HL-60 (cell line): ENCODE measurements at regions not wholly inside any gene's neighbourhood (a gene's known extent, or its start where the extent isn't known, plus 50 kb on each side); places are given as distances from the start of the nearest gene placed in this dataset.

Source experiments
- DNase-seq, 2 experiments: peaks; one replicate each; pipeline ENCODE4 v3.0.0-alpha.2; 2010 to 2020; ENCODE audit warnings: low read depth in 1 of 2, low spot score in 1 of 2
- H3K27ac ChIP-seq: fragments of 250-450 bp; sonication (Bioruptor Pico); replicated peaks from 2 replicates; pipeline ENCODE4 v1.5.1; 2020; ENCODE audit warnings: mild to moderate bottlenecking, moderate library complexity
- H3K27me3 ChIP-seq: fragments of 250-450 bp; sonication (Bioruptor Pico); 2 replicates; pipeline ENCODE4 v1.5.1; 2021; ENCODE audit warnings: mild to moderate bottlenecking, moderate library complexity; ENCODE audit not compliant: insufficient read depth, poor library complexity, severe bottlenecking
- H3K4me3 ChIP-seq: replicated peaks from 2 replicates; pipeline ENCODE4 v1.5.1; 2011; ENCODE audit warnings: mild to moderate bottlenecking, control low read depth, low read length; ENCODE audit not compliant: insufficient read depth
- GABPA ChIP-seq: IDR thresholded peaks from 2 replicates; pipeline ENCODE4 v1.6.1; 2012; ENCODE audit warnings: low read depth
- POLR2AphosphoS5 ChIP-seq: IDR thresholded peaks from 2 replicates; pipeline ENCODE4 v1.6.1; 2012; ENCODE audit warnings: low read depth
- SPI1 ChIP-seq: IDR thresholded peaks from 2 replicates; pipeline ENCODE4 v1.6.1; 2012; ENCODE audit warnings: low read depth, mild to moderate bottlenecking, borderline replicate concordance
- TF ChIP-seq, protein P1 (sequence below): IDR thresholded peaks from one replicate; pipeline ENCODE4 v1.5.1; 2011; ENCODE audit warnings: low read length, control low read depth, inconsistent platforms; ENCODE audit not compliant: insufficient read depth
- TF ChIP-seq, protein P2 (sequence below): IDR thresholded peaks from 2 replicates; pipeline ENCODE4 v1.6.1; 2012; ENCODE audit warnings: low read depth; ENCODE audit not compliant: insufficient replicate concordance

DNA sequence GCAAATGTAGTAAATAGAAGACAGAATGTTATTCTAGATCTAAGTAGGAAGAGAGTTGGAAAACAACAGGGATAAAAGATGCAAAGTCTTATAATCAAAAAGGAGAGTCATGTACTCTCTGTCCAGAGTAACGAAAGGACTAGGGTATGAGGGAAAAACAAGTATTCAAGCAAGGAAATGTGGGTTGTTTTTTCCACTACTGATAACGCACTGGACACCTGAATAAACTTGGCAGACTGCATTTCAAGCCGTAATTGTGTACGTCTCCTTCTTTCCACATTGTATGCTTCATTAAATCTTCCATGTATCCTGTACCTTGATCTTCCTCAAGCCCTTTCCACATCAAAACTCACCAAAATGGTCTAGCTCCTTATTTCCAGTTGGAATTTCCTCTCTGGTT lies 420.6 kb downstream of the ZEB2 start:
- no peak overlapping the region for H3K27ac ChIP-seq
- H3K27me3 ChIP-seq = no peaks in the 10 kb centered on the region
- no peak for DNase-seq
- TF ChIP-seq GABPA (no peak), POLR2AphosphoS5 (no peak), SPI1 (no peak)
- TF ChIP-seq, protein P1, sequence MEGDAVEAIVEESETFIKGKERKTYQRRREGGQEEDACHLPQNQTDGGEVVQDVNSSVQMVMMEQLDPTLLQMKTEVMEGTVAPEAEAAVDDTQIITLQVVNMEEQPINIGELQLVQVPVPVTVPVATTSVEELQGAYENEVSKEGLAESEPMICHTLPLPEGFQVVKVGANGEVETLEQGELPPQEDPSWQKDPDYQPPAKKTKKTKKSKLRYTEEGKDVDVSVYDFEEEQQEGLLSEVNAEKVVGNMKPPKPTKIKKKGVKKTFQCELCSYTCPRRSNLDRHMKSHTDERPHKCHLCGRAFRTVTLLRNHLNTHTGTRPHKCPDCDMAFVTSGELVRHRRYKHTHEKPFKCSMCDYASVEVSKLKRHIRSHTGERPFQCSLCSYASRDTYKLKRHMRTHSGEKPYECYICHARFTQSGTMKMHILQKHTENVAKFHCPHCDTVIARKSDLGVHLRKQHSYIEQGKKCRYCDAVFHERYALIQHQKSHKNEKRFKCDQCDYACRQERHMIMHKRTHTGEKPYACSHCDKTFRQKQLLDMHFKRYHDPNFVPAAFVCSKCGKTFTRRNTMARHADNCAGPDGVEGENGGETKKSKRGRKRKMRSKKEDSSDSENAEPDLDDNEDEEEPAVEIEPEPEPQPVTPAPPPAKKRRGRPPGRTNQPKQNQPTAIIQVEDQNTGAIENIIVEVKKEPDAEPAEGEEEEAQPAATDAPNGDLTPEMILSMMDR = no peak
- TF ChIP-seq, protein P2, sequence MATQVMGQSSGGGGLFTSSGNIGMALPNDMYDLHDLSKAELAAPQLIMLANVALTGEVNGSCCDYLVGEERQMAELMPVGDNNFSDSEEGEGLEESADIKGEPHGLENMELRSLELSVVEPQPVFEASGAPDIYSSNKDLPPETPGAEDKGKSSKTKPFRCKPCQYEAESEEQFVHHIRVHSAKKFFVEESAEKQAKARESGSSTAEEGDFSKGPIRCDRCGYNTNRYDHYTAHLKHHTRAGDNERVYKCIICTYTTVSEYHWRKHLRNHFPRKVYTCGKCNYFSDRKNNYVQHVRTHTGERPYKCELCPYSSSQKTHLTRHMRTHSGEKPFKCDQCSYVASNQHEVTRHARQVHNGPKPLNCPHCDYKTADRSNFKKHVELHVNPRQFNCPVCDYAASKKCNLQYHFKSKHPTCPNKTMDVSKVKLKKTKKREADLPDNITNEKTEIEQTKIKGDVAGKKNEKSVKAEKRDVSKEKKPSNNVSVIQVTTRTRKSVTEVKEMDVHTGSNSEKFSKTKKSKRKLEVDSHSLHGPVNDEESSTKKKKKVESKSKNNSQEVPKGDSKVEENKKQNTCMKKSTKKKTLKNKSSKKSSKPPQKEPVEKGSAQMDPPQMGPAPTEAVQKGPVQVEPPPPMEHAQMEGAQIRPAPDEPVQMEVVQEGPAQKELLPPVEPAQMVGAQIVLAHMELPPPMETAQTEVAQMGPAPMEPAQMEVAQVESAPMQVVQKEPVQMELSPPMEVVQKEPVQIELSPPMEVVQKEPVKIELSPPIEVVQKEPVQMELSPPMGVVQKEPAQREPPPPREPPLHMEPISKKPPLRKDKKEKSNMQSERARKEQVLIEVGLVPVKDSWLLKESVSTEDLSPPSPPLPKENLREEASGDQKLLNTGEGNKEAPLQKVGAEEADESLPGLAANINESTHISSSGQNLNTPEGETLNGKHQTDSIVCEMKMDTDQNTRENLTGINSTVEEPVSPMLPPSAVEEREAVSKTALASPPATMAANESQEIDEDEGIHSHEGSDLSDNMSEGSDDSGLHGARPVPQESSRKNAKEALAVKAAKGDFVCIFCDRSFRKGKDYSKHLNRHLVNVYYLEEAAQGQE = no peak
- no peak overlapping the region for H3K4me3 ChIP-seq

DNA sequence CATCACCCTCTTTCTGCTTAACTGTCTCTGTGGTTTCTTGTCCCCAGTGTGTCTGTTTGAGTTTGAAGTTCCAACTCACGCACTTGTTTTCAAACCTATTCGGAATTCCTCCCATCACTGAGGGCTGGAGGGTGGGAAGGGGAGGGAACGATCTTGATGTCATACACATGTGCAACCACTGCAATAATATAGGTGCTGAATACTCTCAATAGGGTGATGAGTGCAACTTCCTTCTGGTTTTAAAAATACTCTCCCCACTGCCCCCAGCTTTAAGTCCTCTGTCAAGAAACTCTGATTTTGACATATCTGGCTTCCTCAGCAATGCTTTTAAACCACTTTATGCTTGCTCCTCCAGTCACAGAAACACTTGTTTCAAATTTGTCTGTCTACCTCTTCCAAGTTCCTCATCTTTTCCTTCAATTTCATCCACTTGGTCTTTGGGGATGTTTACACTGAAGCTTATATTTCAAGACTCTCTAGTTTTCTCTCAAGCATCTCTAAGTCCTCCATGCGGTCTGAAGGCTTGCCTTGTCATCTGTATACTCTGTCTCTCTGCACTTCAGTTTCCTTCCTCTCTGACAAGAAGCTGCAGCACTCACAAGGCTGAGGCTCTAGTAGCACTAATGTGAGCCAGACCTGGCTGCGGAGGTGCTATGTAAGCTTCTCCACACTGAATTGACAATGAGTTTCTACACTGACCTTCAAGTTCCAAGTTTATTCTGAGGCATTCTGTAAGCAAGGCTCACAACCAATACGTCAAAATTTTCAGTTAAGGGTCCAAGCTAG lies 422.3 kb downstream of the ZEB2 start:
- Histone ChIP-seq H3K27ac (no peak overlapping the region), H3K27me3 (no peaks in the 10 kb centered on the region), H3K4me3 (no peak overlapping the region)
- peak in 1 of 2 experiments; percentile 2 for DNase-seq
- TF ChIP-seq SPI1 (no peak), POLR2AphosphoS5 (no peak)
- TF ChIP-seq, protein P1 = no peak
- TF ChIP-seq, protein P2 = no peak

DNA sequence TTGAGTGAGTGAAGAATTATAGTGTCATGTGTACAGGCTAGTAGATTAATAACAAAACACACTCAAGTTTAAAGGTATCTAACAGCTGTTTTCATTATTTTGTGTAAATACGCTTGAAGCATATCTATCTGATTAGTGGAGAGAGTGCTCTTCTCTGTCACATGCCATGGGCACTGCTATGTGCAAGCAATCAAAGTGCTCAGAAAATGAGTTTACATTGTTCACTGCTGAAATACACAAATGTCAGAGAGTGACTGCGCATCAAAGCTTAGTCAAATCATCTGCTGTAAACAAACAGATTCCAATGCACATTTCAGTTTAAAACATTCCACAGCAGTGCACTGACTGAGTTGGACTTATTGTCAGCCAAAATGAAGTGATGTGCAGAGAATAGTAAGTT lies 423.4 kb downstream of the ZEB2 start:
- Histone ChIP-seq H3K4me3 (no peak overlapping the region), H3K27me3 (no peaks in the 10 kb centered on the region), H3K27ac (no peak overlapping the region)
- TF ChIP-seq, protein P1 = no peak
- TF ChIP-seq POLR2AphosphoS5 = no peak
- TF ChIP-seq SPI1 = no peak
- TF ChIP-seq GABPA = no peak
- TF ChIP-seq, protein P2 = no peak
- DNase-seq = no peak
